Medulla oblongata (tissue), 1 donor: ENCODE measurements at regions not wholly inside any gene's neighbourhood (a gene's known extent, or its start where the extent isn't known, plus 50 kb on each side); places are given as distances from the start of the nearest gene placed in this dataset.
"Not testable (repeated sequence)": the region's sequence is repeated elsewhere in the genome, so short reads cannot be mapped to it uniquely, and the experiment has no call there.

Source experiments
- DNase-seq: peaks from one replicate; pipeline ENCODE4 v3.0.0-alpha.2; 2015; ENCODE audit errors: extremely low spot score

DNA sequence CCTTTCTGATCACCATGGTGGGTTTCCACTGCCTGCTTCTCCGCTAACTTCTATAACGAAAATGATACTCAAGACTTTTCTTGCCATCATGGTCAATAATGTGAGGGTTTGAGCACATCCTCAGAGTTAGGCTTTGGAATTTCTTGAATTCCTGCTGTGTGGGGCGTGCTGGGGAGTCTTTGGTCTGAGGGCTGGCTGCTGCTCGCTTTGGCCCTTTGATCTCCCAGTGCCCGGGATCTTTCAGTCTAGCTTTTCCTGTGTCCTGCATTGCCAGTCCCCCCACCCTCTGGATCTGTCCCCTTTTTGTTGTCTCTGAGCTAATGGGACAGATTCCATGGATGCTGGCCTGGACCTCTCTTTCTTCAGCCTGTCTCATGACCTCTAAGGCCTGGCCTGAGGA, 182.6 kb downstream of the NPIPA7 start:
- not testable (repeated sequence) for DNase-seq

DNA sequence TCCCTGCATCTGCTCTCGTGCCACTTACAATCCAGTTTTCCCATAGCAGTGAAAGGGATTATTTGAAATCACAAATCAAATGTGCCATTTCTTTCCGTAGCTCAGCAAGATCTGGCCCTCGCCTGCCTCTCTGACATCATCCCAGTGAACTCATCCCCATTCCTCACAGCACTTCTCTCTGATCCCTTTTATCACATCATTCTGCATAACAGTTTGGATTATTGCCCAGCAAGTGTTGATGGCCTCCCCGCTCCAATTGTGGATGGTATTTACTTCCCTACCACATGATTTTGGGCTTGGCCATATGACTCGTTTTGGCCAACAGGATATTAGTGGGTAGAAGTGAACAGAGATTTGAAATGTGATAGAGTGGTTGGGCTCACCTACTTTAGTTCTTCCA, 185.0 kb downstream of the NPIPA7 start:
- not testable (repeated sequence) for DNase-seq

DNA sequence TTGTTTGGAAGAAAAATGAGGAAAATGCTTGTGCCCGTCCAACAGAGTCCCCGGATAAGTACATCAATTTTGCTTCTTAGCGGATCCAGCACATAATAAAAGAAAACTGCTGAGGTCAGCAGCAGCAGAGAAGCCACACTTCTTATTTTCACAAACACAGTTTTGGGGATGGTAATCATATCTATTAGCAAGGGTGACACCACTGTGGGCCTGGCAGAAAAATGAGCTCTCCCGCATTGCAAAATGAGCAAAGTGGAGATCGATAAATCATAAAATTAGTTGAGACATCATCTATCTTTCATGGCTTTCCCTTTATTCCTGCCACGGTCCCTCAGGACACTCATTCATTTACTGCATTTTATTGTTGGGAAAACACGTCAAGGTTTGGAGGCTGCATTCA, 186.4 kb downstream of the NPIPA7 start:
- not testable (repeated sequence) for DNase-seq

DNA sequence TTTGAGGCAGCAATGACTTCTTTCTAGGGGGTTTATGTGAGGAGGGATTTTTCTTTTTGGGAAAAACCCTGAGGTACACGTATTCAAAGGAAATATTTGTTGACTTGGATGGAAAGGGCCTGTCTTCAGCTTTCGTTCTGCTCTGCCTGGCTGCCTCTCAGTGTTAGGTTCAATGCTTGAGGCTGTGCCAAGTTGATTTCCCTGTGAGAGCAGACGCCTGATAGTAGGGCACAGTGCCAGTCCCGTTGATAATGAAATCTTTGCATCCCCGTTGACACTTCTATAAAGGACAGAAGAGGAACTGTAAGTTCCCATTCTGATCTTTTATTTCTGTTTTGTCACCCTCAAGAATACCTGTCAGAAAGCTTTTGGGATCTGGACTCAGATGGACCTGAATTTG, 191.1 kb downstream of the NPIPA7 start:
- not testable (repeated sequence) for DNase-seq

DNA sequence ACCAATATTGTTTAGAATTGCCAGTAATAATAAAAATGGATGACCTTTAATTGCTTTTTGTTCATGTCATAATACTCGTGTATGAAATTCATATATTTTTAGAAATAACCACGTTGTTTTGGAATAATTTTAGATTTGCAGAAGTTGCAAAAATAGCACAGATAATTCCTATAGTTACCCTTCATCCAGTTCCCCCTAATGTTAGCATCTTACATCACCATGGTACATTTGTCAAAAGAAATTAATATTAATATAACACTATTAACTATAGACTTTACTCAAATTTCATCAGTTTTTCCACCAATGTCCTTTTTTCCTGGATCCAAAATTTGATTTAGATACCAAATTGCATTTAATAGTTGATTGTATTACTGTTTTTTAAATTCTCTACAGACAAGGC, 191.9 kb downstream of the NPIPA7 start:
- not testable (repeated sequence) for DNase-seq

DNA sequence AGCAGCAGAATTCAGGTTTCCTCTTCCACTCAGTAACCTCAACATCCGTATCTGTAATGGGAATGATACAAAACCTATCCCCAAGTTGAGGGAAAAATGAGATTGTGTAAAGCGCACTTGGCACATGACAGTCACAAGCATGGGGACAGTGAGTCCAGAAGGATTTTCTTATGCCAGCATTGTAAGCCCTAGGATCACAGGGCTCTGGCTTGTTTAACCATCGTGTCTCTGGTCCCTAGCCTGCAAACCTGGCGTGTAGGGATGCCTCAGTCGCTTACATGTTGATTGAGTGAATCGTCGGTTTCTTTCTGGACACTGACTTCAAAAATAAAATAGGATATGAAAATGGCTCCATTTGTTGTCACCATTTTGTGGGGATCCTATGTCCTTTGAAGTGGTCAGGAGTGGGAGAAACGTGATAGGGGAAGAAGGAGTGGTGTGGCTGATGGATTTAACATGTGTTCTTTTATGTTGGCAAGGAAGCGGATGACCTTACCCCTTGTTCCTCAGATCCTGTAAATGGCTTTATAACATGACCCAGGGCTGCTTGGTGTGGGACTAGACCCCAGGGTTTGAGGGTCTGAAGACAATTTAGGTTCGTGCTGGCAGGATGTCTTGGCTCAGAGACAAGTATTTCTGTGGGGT, 193.3 kb downstream of the NPIPA7 start:
- DNase-seq = not testable (repeated sequence)

DNA sequence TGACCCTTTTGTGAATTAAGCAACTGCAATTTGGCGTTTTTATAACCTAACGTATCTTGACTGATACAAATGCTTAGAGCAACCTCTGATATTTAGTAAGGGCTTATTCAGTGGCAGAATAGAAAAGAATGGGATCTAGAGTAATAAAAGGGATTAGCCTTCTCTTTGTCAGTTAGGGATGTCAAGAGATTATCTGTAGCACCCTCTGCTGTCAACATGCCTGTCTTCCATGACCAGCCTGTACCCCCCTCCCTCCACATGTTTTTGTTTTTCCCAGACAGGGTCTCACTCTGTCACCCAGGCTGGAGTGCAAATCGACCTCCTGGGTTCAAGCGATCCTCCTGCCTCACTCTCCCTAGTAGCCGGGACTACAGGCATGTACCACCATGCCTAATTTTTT, 198.1 kb downstream of the NPIPA7 start:
- not testable (repeated sequence) for DNase-seq

DNA sequence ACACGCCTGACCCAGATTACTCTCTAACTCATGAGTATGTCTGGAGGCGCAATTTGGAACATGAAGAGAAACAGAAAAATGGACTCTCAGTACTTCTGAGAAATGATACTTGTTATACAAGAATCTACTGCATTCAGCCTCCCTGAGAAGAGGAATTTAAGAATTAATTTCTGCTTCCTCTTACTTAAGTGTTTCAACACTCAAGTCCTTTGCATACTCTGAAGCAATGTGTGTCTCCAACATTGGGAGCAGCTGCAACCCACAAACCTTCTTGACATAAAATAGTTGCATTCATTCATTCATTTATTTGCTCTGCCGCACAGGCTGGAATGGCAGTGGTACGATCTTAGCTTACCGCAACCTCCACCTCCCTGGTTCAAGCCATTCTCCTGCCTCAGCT, 199.8 kb downstream of the NPIPA7 start:
- DNase-seq = no peak

DNA sequence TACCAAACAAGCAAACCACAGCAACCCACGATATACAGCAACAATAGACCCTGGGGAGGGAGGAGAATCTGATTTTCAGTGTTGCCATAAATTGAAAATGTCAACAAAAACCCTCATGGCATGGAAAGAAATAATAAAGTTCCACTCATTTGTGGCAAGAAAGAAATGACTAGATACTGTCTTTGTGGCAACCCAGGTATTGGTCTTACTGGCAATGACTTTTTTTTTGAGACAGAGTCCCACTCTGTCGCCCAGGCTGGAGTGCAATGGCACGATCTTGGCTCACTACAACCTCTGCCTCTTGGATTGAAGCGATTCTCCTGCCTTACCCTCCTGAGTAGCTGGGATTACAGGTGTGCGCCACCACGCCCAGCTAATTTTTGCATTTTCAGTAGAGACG, 204.0 kb downstream of the NPIPA7 start:
- DNase-seq = not testable (repeated sequence)

DNA sequence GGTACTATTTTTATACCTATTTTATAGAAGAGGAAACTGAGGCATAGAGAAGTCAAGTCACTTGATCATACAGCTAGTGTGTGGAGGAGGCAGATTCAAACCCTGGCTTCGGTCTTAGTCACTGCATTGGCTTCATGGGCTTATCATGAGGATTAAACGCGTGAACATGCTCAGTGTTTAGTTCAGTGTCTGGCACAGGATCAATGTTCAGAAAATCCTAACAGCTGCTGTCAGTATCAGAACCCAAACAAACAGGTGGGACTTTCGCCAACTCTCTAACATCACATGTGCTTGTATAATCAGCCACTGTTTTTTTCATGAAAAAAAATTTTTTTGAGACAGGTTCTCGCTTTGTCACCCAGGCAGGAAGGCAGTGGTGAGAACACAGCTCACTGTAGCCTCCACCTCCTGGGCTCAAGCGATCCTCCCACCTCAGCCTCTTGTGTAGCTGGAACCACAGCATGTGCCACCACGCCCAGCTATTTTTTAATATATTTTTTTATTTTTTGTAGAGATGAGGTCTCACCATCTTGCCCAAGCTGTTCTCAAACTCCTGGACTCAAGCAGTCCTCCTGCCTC, 207.2 kb downstream of the NPIPA7 start:
- DNase-seq = not testable (repeated sequence)

DNA sequence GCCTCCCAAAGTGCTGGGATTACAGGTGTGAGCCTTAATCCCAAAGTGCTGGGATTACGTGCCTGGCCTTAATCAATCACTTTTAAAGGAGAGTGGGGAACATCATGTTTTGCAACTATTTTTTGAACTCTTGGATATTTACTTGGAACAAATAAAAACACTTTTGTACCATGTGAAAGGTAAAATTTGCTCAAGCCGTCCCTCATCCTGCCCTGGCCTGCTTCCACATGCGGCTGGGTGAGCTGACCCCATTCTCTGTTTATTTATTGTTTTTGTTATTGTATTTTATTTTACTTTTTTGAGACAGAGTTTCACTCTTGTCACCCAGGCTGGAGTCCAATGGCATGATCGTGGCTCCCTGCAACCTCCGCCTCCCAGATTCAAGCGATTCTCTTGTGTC, 208.0 kb downstream of the NPIPA7 start:
- DNase-seq = not testable (repeated sequence)

DNA sequence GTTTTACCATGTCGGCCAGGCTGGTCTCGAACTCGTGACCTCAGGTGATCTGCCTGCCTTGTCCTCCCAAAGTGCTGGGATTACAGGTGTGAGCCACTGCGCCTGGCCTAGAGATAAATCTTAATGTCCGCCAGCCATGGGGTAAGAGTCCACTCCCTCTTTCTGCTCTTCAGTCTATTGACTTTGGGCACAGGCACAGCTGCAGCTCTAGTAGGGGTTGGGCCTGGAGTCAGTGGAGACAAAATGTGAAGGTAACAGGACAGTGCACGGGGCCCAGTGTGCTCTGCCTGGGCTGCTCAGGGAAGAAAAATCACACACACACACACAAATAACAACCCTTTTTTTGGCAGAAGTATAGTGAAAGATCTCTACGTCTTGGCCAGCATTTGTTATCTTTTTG, 209.5 kb downstream of the NPIPA7 start:
- not testable (repeated sequence) for DNase-seq

DNA sequence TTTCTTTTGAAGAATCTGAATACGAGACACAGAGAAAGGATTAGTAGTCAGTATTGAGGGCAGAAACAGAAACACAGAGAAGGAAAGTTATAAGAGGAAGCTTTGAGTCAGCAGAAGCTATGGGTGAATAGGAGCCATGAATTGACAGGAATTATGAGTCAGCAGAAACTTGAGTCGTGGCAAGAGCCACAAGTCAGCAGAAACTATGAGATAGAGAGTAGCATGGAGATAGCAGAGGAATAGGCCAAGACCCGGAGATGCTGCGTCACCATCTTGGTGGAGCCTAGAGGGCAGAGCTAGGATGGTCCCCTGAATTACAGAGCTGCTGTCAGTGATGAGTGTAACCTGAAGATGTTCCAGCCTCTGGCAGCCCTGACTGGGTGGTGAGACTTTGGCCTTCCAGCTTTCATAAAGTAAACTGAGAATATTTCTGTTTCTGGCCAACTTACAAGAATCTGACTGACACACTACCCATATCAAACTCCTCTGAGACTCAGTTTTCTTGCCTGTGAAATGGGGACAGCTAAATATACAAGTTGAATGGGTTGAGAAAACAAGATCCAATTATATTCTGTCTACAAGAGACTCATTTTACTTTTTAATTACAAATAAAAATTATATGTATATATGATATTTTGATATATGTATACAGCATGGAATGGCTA, 211.8 kb downstream of the NPIPA7 start:
- DNase-seq = not testable (repeated sequence)

DNA sequence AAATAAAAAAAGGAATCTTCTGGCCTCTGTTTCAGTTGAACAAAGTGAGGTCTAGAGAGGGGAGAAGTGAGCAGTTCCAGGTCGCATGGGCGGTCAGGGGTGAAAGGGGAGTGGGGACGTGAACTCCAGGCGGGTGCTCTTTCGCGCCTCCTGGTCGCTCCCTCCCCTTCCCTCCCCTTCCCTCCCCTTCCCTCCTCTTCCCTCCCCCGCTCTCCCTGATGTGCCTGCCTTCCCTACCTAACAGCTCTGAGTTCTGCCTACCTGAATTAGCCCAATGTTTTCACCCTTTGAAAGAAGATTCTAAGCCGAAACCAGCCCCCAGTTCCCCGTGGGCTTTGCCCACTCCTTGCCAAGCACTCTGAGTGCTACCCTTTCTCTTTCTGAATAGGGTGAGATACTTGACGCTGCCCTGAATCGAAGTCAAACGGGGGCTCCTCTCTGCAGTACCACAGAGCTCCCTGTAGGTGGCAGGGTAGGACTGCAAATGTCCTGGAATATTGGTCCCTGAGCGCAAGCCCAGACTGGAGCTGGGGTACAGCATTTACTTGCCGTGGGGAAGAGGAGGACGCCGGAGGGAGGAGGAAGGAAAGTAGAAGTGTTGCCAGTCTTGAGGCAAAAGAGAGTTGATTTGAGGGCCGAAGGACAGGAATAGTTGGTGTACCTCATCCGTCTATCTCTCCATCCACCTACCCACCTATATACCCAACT, 214.4 kb downstream of the NPIPA7 start:
- not testable (repeated sequence) for DNase-seq

DNA sequence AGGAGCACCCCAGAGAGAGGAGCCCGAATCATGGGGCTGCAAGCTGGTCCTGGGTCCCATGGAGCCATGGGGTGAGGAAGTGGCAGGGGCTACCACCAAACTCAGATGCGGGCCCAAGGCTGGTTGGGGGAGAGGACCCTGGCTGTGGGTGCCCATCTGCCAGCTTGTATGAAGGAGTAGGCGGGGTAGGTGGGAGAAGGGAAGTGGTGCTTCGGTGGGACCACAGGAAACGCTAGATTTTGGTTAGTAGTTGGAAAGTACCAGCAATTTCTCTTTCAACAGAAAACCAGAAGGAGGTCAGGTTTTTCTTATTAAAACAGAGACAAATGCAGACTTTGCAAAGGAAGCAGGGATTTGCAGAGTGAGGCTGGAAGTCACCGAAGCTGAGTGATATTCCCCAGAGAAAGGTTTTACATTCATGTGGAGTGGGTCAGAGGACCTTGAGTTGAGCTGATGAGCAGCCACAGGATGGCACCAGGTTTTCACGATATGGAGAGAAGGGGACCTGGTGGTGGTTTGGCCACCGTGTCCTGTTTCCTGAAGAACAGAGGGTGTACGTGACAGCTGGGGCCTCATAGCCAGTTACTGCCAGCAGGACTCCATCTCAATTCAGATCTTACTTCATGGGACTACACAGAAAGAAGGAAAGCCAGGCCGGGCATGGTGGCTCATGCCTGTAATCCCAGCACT, 216.2 kb downstream of the NPIPA7 start:
- not testable (repeated sequence) for DNase-seq

DNA sequence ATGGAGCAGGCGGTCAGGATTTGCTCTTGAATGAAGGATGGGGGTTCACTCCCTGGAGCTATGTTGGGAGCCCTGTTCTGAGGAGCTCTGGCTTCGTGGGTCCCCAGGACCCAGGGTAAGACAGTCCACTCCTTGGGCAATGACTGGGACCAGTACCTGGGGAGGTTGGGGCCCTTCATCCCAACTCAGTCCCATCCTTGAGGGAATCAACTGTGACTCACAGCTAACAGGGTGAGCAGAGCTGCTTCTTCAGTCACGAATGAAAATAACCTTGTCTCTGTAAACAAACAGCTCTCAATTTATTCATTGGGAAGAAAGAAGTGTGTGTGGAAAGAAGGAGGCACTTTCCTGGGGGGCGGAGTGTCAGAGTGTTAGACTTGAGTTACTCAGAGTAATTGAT, 222.3 kb downstream of the NPIPA7 start:
- DNase-seq = not testable (repeated sequence)

DNA sequence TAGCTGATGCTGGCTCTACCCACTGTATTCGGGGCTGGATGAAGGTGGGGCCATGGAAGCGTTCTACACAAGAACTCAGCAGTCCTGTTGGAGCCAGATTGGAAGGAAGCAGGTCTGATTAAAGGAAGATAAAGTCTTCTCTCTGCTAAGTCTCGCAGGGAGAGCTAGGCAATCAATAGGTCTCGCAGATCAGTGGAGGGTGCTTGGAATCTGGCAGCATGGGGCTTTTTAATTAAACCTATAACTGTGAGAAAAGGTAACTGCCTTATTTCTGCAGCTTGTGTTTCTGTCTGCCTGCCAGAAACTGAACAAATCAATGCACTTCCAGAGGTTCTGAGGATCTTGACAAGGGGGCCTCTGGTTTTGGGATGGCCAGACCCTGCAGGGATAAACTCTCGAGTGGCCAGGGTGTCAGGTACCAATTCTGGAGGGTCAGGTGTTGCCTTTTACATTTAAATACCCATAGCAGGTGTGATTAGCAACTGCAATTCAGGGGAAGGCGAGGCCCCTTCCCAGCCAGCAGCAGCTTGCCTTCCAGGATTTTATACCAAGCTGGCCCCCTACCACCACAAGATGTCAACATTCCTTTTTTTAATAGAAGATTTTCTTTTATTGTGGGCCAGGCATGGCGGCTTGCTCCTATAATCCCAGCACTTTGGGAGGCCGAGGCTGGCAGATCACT, 228.6 kb downstream of the NPIPA7 start:
- DNase-seq = not testable (repeated sequence)

DNA sequence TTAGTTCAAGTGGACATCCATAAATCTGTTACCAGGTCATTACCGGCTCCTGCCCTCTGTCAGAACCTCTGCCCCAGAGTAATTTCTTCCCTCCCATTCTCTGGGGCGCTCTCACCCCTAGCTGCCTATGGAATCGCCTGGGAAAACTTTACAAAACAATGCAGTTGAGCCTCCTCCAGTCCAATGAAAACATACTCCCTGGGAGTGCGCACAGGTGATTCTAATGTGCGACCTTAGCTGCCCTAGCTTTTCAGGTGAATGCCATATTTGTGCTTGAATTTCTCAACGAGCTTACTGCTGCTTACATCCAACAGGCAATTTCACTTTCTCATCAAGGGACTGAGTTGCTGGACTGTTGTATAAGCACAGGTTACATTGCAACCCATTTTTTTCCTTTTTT, 230.7 kb downstream of the NPIPA7 start:
- not testable (repeated sequence) for DNase-seq

DNA sequence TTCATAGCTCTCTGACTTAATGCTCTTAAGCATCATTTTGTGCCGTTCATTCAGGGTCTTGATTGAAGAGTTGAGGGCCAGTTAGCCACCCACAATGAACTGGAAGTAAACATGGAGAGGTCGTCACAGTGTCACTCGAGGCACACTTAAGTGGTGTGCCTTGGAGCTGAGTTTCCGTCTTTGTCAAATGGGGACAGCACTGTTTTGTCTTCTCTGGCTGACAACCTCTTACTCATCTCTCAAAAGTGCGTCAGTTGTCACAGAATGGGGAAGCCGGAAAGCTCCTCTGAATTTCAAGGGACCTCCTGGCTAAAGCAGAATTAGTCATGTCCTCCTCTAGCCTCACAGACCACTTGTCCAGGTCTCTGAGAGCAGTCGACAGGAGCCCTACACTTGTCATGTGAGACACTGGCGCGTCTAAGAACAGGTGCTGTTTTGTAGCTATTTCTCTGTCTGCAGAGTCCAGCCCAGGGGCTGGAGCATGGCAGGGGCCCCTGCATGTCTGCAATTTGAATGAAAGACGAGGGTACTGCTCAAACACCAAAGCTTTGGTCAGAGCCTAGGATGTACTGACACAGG, 231.5 kb downstream of the NPIPA7 start:
- not testable (repeated sequence) for DNase-seq

DNA sequence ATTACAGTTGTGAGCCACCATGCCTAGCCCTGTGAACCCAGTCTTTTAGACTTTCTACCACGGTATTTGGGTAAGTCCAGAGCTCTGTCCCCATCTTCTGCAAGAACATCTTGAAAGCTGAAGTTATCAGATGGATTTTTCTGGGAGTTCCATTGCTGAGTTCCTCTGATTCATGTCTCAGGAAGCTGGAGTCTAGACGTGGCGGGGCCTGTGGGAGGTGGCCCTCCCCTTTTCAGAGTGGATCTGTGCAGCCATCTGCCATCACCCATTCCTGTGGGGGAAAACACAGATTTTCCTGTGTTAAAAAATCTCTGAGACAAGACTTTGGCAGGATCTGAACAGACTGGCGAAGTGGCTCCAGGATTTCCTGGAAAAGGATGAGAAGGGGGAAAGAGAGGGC, 234.3 kb downstream of the NPIPA7 start:
- not testable (repeated sequence) for DNase-seq

DNA sequence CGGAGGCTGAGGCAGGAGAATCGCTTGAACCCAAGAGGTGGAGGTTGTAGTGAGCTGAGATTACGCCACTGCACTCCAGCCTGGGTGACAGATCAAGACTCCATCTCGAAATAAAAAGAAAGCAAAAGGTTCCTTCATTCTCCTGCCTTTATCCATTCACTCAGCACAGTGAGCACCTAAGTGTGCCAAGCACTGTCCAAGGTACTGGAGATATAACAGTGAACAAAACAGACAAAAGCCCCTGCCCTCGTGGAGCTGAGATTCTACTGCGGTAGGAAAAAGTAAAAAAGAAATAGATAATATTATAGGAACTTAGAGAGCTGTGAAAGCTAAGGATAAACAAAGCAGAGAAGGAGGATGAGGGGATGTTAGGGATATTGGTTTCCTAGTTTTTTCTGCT, 235.5 kb downstream of the NPIPA7 start:
- not testable (repeated sequence) for DNase-seq
